ENCODE measurements at regions not wholly inside any gene's neighbourhood (a gene's known extent, or its start where the extent isn't known, plus 50 kb on each side); places are given as distances from the start of the nearest gene placed in this dataset.

GRCh38 chr4:112852601-112853000 lies 196.9 kb upstream of the ANK2 start:
- no peak for DNase-seq

- no peak for DNase-seq
Observed at GRCh38 chr4:112853662-112854256, 195.7 kb upstream of the ANK2 start.

DNA sequence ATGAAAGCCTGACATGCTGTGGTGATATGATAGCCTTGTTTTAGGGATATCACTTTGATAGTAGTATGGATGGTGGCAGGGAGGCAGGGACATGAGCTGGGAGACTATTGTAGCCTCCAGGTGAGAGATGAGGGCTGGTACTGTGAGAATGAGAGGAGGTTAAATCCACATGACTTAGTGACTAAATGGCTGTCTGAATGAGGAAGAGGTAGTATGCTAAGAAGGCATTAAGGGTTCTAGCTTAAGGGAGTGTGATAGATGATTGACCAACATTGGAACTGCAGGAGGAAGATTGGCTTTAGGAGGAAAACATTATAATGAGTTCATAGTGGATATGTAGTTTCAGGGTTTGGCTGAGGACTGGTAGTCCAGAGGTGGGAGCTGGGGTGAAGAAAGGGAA lies 195.0 kb upstream of the ANK2 start:
- no peak for DNase-seq

DNA sequence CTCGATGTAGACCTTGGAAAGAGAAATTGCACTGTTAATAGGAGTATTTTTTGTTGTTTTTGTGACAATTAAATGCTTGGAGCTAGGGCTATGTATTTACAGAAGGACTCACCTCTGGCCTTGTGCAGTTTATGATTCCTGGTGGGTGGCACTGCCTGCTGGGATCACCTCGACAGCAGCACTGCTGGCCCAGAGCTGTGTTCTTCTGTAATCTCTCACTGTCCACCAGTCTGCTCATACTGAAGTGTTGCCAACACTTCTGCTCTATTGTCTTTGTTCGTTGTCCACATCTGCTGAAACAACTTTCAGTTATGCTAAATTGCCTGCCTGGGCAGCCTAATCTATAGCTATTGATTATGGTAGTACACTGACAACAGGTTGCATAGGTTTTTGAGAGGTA lies 194.4 kb upstream of the ANK2 start:
- no peak for DNase-seq

GRCh38 chr4:112857461-112857860 lies 192.0 kb upstream of the ANK2 start:
- DNase-seq = no peak

DNA sequence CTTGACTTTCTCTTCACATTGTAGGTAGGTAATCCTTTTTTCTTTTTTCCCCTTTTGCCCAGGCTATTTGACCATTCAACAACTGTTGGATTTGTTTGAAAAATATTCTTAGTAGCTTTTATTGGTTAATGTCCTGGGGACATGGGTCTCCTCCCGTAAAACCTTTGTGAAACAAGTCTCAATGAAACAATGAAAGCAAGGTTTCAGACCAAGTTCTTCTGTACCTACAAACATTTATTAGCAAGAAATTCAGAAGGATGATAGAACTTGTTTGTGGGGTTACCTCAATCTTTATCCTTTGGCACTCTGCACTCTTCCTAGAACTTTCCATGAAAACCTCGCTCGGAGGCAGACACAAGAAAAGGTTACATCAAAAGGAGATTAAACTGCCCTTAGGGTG lies 190.7 kb upstream of the ANK2 start:
- no peak for DNase-seq

- DNase-seq = no peak
Observed at GRCh38 chr4:112859456-112860184, 189.8 kb upstream of the ANK2 start.

DNA sequence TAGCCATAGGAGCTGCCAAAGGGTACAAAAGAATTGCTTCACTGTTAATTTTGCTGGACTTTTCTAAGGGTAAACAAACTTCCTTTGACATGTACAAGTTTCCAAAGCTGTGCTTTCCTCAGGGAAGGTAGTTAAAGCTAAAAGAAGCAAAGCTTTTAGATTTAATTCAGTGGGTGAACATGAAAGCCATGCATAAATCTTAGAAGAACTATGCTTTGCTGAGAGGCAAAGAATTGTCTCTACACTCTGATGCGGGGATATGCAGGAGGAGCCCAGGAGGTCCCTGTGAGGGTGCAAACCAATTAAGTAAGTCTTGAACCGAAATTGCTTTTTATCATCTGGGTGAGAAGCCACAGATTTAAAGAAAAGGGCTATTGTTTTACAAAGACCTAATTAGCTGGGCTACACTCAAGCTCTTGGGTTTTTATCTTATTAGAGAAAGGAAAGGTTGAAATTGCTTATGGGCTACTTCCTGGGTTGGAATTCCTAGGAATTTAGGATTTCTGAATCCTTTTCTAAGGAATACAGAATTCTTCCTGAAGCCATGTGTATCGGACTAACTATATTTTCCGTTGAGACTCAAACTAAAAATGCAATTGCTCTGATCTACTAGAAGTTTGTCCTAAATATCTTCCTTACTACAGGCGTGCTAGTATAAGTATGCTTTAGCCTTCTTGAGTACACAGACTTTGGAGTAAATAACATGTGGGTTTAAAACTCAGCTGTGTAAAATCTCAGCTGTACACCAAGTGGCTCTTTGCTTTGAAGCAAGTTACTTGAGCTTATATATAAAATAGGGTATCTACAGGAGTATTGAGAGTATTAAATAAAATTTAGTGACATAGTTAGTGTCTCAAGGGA lies 188.4 kb upstream of the ANK2 start:
- DNase-seq = no peak

GRCh38 chr4:112861691-112862674 lies 187.5 kb upstream of the ANK2 start:
- DNase-seq = no peak

GRCh38 chr4:112865443-112865842 lies 184.0 kb upstream of the ANK2 start:
- DNase-seq = no peak

GRCh38 chr4:112876316-112876715 lies 173.1 kb upstream of the ANK2 start:
- DNase-seq = no peak

- no peak for DNase-seq
Observed at GRCh38 chr4:112881842-112882241, 167.6 kb upstream of the ANK2 start.

- no peak for DNase-seq
Observed at GRCh38 chr4:112882286-112882685, 167.2 kb upstream of the ANK2 start.

DNA sequence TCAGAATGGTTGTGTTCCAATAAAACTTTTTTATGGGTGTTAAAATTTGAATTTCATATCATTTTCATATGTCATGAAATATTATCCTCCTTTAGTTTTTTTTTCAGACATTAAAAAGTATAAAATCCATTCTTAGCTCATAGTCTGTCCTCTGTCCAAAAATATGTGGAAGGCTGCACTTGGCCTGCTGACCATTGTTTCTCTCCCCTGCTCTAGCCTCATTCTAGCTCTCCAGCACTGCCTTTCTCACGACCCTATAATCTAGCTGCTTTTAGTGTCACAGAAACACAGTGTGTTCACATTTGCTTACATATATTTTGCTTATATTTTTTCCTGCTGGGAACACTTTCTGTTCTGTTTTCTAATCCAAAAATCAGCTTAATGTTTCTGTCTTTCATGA lies 165.0 kb upstream of the ANK2 start:
- no peak for DNase-seq

- no peak for DNase-seq
Observed at GRCh38 chr4:112885897-112886296, 163.6 kb upstream of the ANK2 start.

- DNase-seq = no peak
Observed at GRCh38 chr4:112888622-112889021, 160.8 kb upstream of the ANK2 start.

DNA sequence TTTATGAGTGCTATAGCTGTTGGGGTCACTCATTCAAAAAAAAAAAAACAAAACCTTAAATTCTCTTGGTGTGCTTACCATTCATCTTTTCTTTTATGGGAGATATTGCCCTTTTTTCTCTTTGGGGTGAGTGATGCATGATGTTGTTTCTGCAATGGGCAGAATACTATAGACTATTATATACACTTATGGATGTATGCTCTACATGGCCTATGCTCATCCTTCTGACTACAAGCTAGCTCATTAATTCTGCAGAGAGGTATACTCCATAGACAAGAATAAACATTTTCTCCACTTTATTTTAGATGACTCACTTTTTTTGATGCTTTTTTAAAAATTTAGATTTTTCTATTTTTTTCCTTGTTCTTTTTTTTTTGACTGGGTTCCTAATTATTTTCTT lies 160.3 kb upstream of the ANK2 start:
- no peak for DNase-seq

- DNase-seq = no peak
Observed at GRCh38 chr4:112889619-112890527, 159.6 kb upstream of the ANK2 start.

DNA sequence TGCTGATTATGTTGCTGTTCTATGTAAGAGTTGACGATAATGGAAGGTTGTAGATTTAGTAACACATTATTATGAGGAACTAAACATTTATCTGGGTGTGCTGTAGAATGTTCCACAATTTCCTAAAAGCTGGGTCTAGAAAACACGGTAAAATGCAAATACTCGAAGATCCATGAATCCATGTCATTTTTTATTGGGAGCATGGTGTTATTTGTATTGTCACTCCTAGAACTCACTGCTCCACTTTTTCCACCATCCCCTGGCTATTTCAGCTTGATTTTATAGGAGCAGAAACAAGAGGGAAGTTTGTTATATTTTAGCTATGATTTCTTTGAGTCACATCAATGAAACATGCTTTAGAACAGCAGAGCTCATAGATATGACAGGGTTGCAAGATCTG lies 155.0 kb upstream of the ANK2 start:
- no peak for DNase-seq

- no peak for DNase-seq
Observed at GRCh38 chr4:112894951-112895350, 154.5 kb upstream of the ANK2 start.

- no peak for DNase-seq
Observed at GRCh38 chr4:112895811-112896608, 153.4 kb upstream of the ANK2 start.

All from stimulated activated CD4-positive, alpha-beta T cell treated with anti-CD3 and anti-CD28 coated beads, Interleukin-4, amount 100 ng/mL, for 4 hours (primary cell).